SU-DHL-6 (cell line): ENCODE measurements at regions not wholly inside any gene's neighbourhood (a gene's known extent, or its start where the extent isn't known, plus 50 kb on each side); places are given as distances from the start of the nearest gene placed in this dataset.

Experiments used
- H2AFZ ChIP-seq: fragments of 200-600 bp; sonication (generic); 2 replicates; pipeline ENCODE4 v1.6.1; 2014; ENCODE audit warnings: low read depth, mild to moderate bottlenecking, moderate library complexity, mixed read lengths, antibody characterized with exemption, low read length; ENCODE audit not compliant: severe bottlenecking
- H3F3A ChIP-seq: fragments of 200-600 bp; shearing (Covaris generic); 2 replicates; pipeline ENCODE4 v1.6.0; 2016; ENCODE audit warnings: antibody characterized with exemption, mild to moderate bottlenecking; ENCODE audit not compliant: insufficient read depth
- H3K27ac ChIP-seq: fragments of 200-600 bp; sonication (generic); 2 replicates; pipeline ENCODE4 v1.5.1; 2016; ENCODE audit warnings: low read depth, mild to moderate bottlenecking, low read length, moderate library complexity, mixed read lengths
- H3K27me3 ChIP-seq: fragments of 200-600 bp; sonication (generic), shearing (Covaris generic); 2 replicates; pipeline ENCODE4 v1.6.0; 2014; ENCODE audit warnings: mild to moderate bottlenecking, low read length
- H3K36me3 ChIP-seq: fragments of 200-600 bp; sonication (generic); 2 replicates; pipeline ENCODE4 v1.6.1; 2014; ENCODE audit warnings: mild to moderate bottlenecking, low read length, mixed read lengths
- H3K4me2 ChIP-seq: fragments of 300-600, 200-600 bp; shearing (Covaris generic), sonication (generic); 2 replicates; pipeline ENCODE4 v1.6.0; 2014; ENCODE audit warnings: low read length, low read depth, mild to moderate bottlenecking; ENCODE audit not compliant: poor library complexity, severe bottlenecking
- H3K4me3 ChIP-seq: fragments of 200-600 bp; sonication (generic); 2 replicates; pipeline ENCODE4 v1.5.1; 2014; ENCODE audit warnings: antibody characterized with exemption, low read length, mild to moderate bottlenecking, mixed read lengths; ENCODE audit not compliant: insufficient read depth, poor library complexity, severe bottlenecking
- H3K79me2 ChIP-seq: fragments of 200-600 bp; sonication (generic); 2 replicates; pipeline ENCODE4 v1.6.1; 2014; ENCODE audit warnings: mild to moderate bottlenecking, low read length, moderate library complexity; ENCODE audit not compliant: insufficient read depth
- H3K9ac ChIP-seq: fragments of 200-600 bp; sonication (generic); 2 replicates; pipeline ENCODE4 v1.7.0; 2014; ENCODE audit warnings: mild to moderate bottlenecking, low read length
- H3K9me2 ChIP-seq: fragments of 200-600 bp; sonication (generic); replicated peaks from 2 replicates; pipeline ENCODE4 v1.6.1; 2014; ENCODE audit warnings: low read length; ENCODE audit not compliant: insufficient read depth
- H3K9me3 ChIP-seq: fragments of 200-600 bp; sonication (generic); 2 replicates; pipeline ENCODE4 v1.6.1; 2014; ENCODE audit warnings: low read length, mixed read lengths; ENCODE audit not compliant: insufficient read depth
- H4K20me1 ChIP-seq: fragments of 200-600 bp; sonication (generic); 2 replicates; pipeline ENCODE4 v1.6.1; 2014; ENCODE audit warnings: low read depth, mild to moderate bottlenecking, antibody characterized with exemption, low read length, moderate library complexity, mixed read lengths
- CTCF ChIP-seq: fragments of 200-600 bp; sonication (generic); IDR thresholded peaks from one replicate; pipeline ENCODE4 v1.5.1; 2017; ENCODE audit warnings: antibody characterized with exemption, mild to moderate bottlenecking, low read length, moderate library complexity; ENCODE audit not compliant: insufficient read depth, poor library complexity, severe bottlenecking
- EZH2phosphoT487 ChIP-seq: fragments of 200-600 bp; sonication (generic), shearing (Covaris generic); conservative IDR thresholded peaks from 2 replicates; pipeline ENCODE4 v1.6.1; 2018; ENCODE audit warnings: mild to moderate bottlenecking, antibody characterized with exemption, low read length, moderate library complexity, mixed read lengths

- no peaks in the 10 kb centered on the region for H3K9me2 ChIP-seq
- no peak overlapping the region for H3K4me2 ChIP-seq
- no peak overlapping the region for H3K27ac ChIP-seq
- no peak overlapping the region for H3K9ac ChIP-seq
- H3K4me3 ChIP-seq, result no peak overlapping the region
- H3K36me3 ChIP-seq, result no peaks in the 10 kb centered on the region
- H4K20me1 ChIP-seq, result no peaks in the 10 kb centered on the region
- H3K9me3 ChIP-seq, result no peaks in the 10 kb centered on the region
- no peak overlapping the region for H2AFZ ChIP-seq
- H3K27me3 ChIP-seq, result no peaks in the 10 kb centered on the region
- TF ChIP-seq CTCF (no peak), EZH2phosphoT487 (no peak)
- no peaks in the 10 kb centered on the region for H3K79me2 ChIP-seq
- H3F3A ChIP-seq, result no peaks in the 10 kb centered on the region
Measured at GRCh38 chr18:45164551-45164950, 450.7 kb upstream of the SLC14A2 start.

- Histone ChIP-seq H3F3A (no peaks in the 10 kb centered on the region), H2AFZ (no peak overlapping the region), H3K36me3 (no peaks in the 10 kb centered on the region), H3K9me2 (no peaks in the 10 kb centered on the region), H3K9ac (no peak overlapping the region), H4K20me1 (no peaks in the 10 kb centered on the region), H3K27ac (no peak overlapping the region), H3K4me3 (no peak overlapping the region), H3K79me2 (no peaks in the 10 kb centered on the region), H3K9me3 (no peaks in the 10 kb centered on the region), H3K4me2 (no peak overlapping the region), H3K27me3 (no peaks in the 10 kb centered on the region)
- TF ChIP-seq EZH2phosphoT487 (no peak), CTCF (no peak)
Measured at GRCh38 chr18:45165176-45165713, 450.0 kb upstream of the SLC14A2 start.

DNA sequence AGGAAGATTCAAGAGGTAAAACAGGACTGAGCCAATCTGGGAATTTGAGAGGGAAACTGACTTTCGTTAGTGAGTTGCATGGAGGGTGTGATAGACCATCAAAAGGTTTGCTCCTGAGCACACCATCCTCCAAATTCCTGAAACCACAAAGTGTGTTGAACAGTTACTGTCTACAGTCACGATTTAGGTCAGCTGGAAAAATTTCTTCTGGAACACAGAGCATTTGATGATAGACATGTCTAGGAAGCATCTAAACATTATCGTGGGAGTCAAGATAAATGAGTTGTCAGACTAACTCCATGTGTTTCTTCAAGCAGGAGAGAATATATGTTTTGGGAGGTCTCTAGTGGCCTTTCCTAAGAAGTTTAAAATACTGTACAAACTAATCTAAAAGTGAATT, 449.4 kb upstream of the SLC14A2 start:
- Histone ChIP-seq H3K27ac (no peak overlapping the region), H3K9me2 (no peaks in the 10 kb centered on the region), H3K79me2 (no peaks in the 10 kb centered on the region), H3K36me3 (no peaks in the 10 kb centered on the region), H3K9me3 (no peaks in the 10 kb centered on the region), H3K4me2 (no peak overlapping the region), H3K27me3 (no peaks in the 10 kb centered on the region), H3K4me3 (no peak overlapping the region), H3K9ac (no peak overlapping the region), H2AFZ (no peak overlapping the region), H4K20me1 (no peaks in the 10 kb centered on the region), H3F3A (no peaks in the 10 kb centered on the region)
- no peak for TF ChIP-seq CTCF
- TF ChIP-seq EZH2phosphoT487, result no peak
